Endothelial cell of umbilical vein (primary cell): ENCODE measurements at regions not wholly inside any gene's neighbourhood (a gene's known extent, or its start where the extent isn't known, plus 50 kb on each side); places are given as distances from the start of the nearest gene placed in this dataset.

Source experiments
- BruUV-seq: library from RNA; stranded (reverse); fragments of 400-500 nt; replicated peaks from 2 replicates; lab custom pipeline; 2021; lab: Mats Ljungman, UMichigan
- CTCF ChIA-PET: fragments of 300-600, 350-600 bp; sonication (Branson Sonifier 250); formaldehyde crosslinking; loops from one replicate; lab custom pipeline; 2021; ENCODE audit warnings: antibody characterized with exemption, inconsistent platforms; lab: Charles Lee
- POLR2A ChIA-PET: fragments of 300-600, 350-600 bp; sonication (Branson Sonifier 250); formaldehyde crosslinking; loops from one replicate; lab custom pipeline; 2021; ENCODE audit warnings: antibody characterized with exemption, inconsistent platforms; lab: Charles Lee
- DNase-seq: peaks from one replicate; pipeline ENCODE4 v3.0.0-alpha.2; 2011; ENCODE audit warnings: low read depth, low spot score
- FAIRE-seq: peaks from 2 replicates; lab custom pipeline; 2011; peaks lifted over from hg19 to GRCh38; lab: Jason Lieb, UNC
- H2AFZ ChIP-seq: 2 replicates; pipeline ENCODE4 v1.6.0; 2012; ENCODE audit warnings: low read depth, low read length, control low read depth, inconsistent platforms
- H3K27ac ChIP-seq: 2 replicates; pipeline ENCODE4 v1.5.1; 2011; ENCODE audit warnings: low read depth, mild to moderate bottlenecking, control low read depth, low read length, moderate library complexity; ENCODE audit not compliant: insufficient read depth
- H3K27me3 ChIP-seq, 2 experiments: 2 replicates each; pipeline versions ENCODE4 v1.6.0 to v1.6.1; 2011; ENCODE audit warnings: low read length in 2 of 2, mixed read lengths in 1 of 2; ENCODE audit not compliant: control insufficient read depth in 2 of 2, insufficient read depth in 2 of 2
- H3K36me3 ChIP-seq, 2 experiments: 2 replicates in 1 of 2; 3 replicates in 1 of 2; pipeline ENCODE4 v1.5.1; 2011; ENCODE audit warnings: low read length in 2 of 2, mild to moderate bottlenecking in 1 of 2, moderate library complexity in 1 of 2; ENCODE audit not compliant: control insufficient read depth in 2 of 2, insufficient read depth in 2 of 2; ENCODE audit errors: extremely low read depth in 1 of 2
- H3K4me1 ChIP-seq: 3 replicates; pipeline ENCODE4 v1.5.1; 2011; ENCODE audit warnings: mild to moderate bottlenecking, low read length; ENCODE audit not compliant: control insufficient read depth, insufficient read depth; ENCODE audit errors: extremely low read depth
- H3K4me2 ChIP-seq: 2 replicates; pipeline ENCODE4 v1.6.1; 2011; ENCODE audit warnings: low read length, control low read depth, mixed read lengths; ENCODE audit not compliant: insufficient read depth
- H3K4me3 ChIP-seq, 3 experiments: fragments of 200-600 bp in 1 of 3; sonication (generic), shearing (Covaris generic) in 1 of 3; replicated peaks in 1 of 3; 2 replicates each; pipeline ENCODE4 v1.5.1; 2011 to 2016; ENCODE audit warnings: control low read depth in 3 of 3, low read length in 3 of 3, mild to moderate bottlenecking in 2 of 3, inconsistent platforms in 1 of 3, low read depth in 1 of 3, moderate library complexity in 1 of 3; ENCODE audit not compliant: insufficient read depth in 1 of 3
- H3K79me2 ChIP-seq: 2 replicates; pipeline ENCODE4 v1.6.0; 2012; ENCODE audit warnings: low read length, inconsistent platforms; ENCODE audit not compliant: control insufficient read depth, insufficient read depth
- H3K9ac ChIP-seq: replicated peaks from 2 replicates; pipeline ENCODE3; 2011; ENCODE audit warnings: low read length, control low read depth; ENCODE audit not compliant: insufficient read depth; ENCODE audit errors: extremely low read depth
- H3K9me1 ChIP-seq: replicated peaks from 3 replicates; pipeline ENCODE4 v1.6.0; 2011; ENCODE audit warnings: mild to moderate bottlenecking, low read length; ENCODE audit not compliant: control insufficient read depth, insufficient read depth; ENCODE audit errors: extremely low read depth
- H3K9me3 ChIP-seq: replicated peaks from 2 replicates; pipeline ENCODE4 v1.5.1; 2012; ENCODE audit warnings: low read length, inconsistent platforms; ENCODE audit not compliant: control insufficient read depth, insufficient read depth
- H4K20me1 ChIP-seq: replicated peaks from 2 replicates; pipeline ENCODE3; 2011; ENCODE audit warnings: mild to moderate bottlenecking, low read length; ENCODE audit not compliant: control insufficient read depth, insufficient read depth; ENCODE audit errors: extremely low read depth
- EZH2 ChIP-seq: IDR thresholded peaks from 2 replicates; pipeline ENCODE4 v1.6.1; 2012; ENCODE audit warnings: borderline replicate concordance, low read depth, mild to moderate bottlenecking, moderate library complexity, low read length, inconsistent platforms; ENCODE audit not compliant: severe bottlenecking
- FOS ChIP-seq: IDR thresholded peaks from 2 replicates; pipeline ENCODE4 v1.6.1; 2011; ENCODE audit warnings: mild to moderate bottlenecking, low read length, moderate library complexity, borderline replicate concordance; ENCODE audit not compliant: insufficient read depth
- GATA2 ChIP-seq: IDR thresholded peaks from 2 replicates; pipeline ENCODE4 v1.7.0; 2011; ENCODE audit warnings: low read depth, mild to moderate bottlenecking, moderate library complexity, mixed read lengths, low read length; ENCODE audit not compliant: insufficient read length, insufficient read depth
- JUN ChIP-seq: IDR thresholded peaks from 2 replicates; pipeline ENCODE4 v1.6.1; 2011; ENCODE audit warnings: borderline replicate concordance, low read depth; ENCODE audit not compliant: insufficient read length, insufficient read depth
- MYC ChIP-seq: IDR thresholded peaks from one replicate; pipeline ENCODE4 v1.6.1; 2011; ENCODE audit warnings: mild to moderate bottlenecking, low read depth, low read length
- POLR2A ChIP-seq: IDR thresholded peaks from 2 replicates; pipeline ENCODE4 v1.6.1; 2012; ENCODE audit warnings: low read depth, mild to moderate bottlenecking, control low read depth, low read length
- POLR2AphosphoS5 ChIP-seq: IDR thresholded peaks from 2 replicates; pipeline ENCODE4 v1.6.1; 2012; ENCODE audit warnings: low read depth, mild to moderate bottlenecking, control low read depth, low read length, moderate library complexity; ENCODE audit not compliant: insufficient read depth
- dilution Hi-C: fragments of 300-500 bp; cut with MboI; formaldehyde crosslinking; loops from one replicate; pipeline ENCODE4 v1.15.0; 2019; ENCODE audit warnings: low sequenced_read_pairs; ENCODE audit not compliant: extremely low pct_ligation_motif_present
- intact Hi-C: fragments of 100-400 bp; cut with micrococcal nuclease; formaldehyde crosslinking; loops from one replicate; pipeline ENCODE4 v1.10.0; 2022
- TF ChIP-seq, protein P1 (sequence below), 2 donors: IDR thresholded peaks; 1 replicate in 1 of 2; 2 replicates in 1 of 2; pipeline ENCODE4 v1.5.1; 2011; ENCODE audit warnings: low read length in 2 of 2, mild to moderate bottlenecking in 2 of 2, moderate library complexity in 2 of 2, control low read depth in 1 of 2, inconsistent platforms in 1 of 2, low read depth in 1 of 2; ENCODE audit not compliant: insufficient read depth in 1 of 2; ENCODE audit errors: extremely low read depth in 1 of 2
- TF ChIP-seq, protein P2 (sequence below): IDR thresholded peaks from 2 replicates; pipeline ENCODE4 v1.6.1; 2011; ENCODE audit not compliant: insufficient read depth, insufficient read length

- Histone ChIP-seq H3K27me3 (no peaks in the 10 kb centered on the region), H3K9me3 (no peaks in the 10 kb centered on the region), H4K20me1 (no peaks in the 10 kb centered on the region), H3K9me1 (no peaks in the 10 kb centered on the region), H3K36me3 (no peaks in the 10 kb centered on the region), H3K27ac (no peak overlapping the region), H3K79me2 (no peaks in the 10 kb centered on the region), H3K4me2 (no peak overlapping the region), H2AFZ (no peak overlapping the region), H3K4me1 (no peaks in the 10 kb centered on the region), H3K9ac (no peak overlapping the region), H3K4me3 (no peak overlapping the region)
- ChIA-PET POLR2A (no interaction called here), CTCF (no interaction called here)
- FAIRE-seq (no peak), DNase-seq (no peak)
- intact Hi-C loops (no loop called here), dilution Hi-C loops (no loop called here)
- no peak for TF ChIP-seq EZH2
- TF ChIP-seq MYC = no peak
- TF ChIP-seq FOS = no peak
- TF ChIP-seq GATA2 = no peak
- TF ChIP-seq, protein P1, sequence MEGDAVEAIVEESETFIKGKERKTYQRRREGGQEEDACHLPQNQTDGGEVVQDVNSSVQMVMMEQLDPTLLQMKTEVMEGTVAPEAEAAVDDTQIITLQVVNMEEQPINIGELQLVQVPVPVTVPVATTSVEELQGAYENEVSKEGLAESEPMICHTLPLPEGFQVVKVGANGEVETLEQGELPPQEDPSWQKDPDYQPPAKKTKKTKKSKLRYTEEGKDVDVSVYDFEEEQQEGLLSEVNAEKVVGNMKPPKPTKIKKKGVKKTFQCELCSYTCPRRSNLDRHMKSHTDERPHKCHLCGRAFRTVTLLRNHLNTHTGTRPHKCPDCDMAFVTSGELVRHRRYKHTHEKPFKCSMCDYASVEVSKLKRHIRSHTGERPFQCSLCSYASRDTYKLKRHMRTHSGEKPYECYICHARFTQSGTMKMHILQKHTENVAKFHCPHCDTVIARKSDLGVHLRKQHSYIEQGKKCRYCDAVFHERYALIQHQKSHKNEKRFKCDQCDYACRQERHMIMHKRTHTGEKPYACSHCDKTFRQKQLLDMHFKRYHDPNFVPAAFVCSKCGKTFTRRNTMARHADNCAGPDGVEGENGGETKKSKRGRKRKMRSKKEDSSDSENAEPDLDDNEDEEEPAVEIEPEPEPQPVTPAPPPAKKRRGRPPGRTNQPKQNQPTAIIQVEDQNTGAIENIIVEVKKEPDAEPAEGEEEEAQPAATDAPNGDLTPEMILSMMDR (IDR thresholded peaks at IDR 0.05; ENCODE audit: extremely low read depth in 1 of 2, insufficient read depth in 1 of 2, low read depth in 1 of 2, low read length in 2 of 2) = no peak
- TF ChIP-seq POLR2A = no peak
- TF ChIP-seq, protein P2, sequence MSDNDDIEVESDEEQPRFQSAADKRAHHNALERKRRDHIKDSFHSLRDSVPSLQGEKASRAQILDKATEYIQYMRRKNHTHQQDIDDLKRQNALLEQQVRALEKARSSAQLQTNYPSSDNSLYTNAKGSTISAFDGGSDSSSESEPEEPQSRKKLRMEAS = no peak
- no TSS peak for BruUV-seq
These were observed 561.2 kb upstream of the ALCAM start for GRCh38 chr3:104805508-104805907.

DNA sequence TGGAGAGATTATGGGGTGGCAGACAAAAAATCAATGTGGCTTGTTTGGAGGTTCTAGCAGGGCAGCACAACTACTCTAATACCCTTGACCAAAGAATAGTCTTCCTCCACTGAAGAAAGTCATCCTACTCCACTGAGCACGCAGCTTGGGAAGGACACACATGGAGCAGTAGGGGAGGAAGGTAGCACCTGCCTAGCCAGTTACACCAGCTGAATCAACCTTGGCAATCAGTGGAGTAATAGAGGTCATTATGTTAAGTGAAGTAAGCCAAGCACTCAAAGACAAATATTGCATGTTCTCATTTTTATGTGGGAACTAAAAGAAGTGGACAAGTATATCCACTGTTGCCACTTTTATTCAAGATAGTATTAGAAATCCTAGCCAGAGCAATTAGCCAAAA lies 555.8 kb upstream of the ALCAM start:
- H3K4me2 ChIP-seq = no peak overlapping the region
- no peaks in the 10 kb centered on the region for H3K36me3 ChIP-seq
- POLR2A ChIA-PET = no interaction called here
- no peaks in the 10 kb centered on the region for H3K9me3 ChIP-seq
- no peaks in the 10 kb centered on the region for H3K79me2 ChIP-seq
- H4K20me1 ChIP-seq = no peaks in the 10 kb centered on the region
- FAIRE-seq (no peak), DNase-seq (no peak)
- H2AFZ ChIP-seq = no peak overlapping the region
- no peak overlapping the region for H3K4me3 ChIP-seq
- CTCF ChIA-PET = no interaction called here
- no peak overlapping the region for H3K9ac ChIP-seq
- intact Hi-C loops = no loop called here
- no peaks in the 10 kb centered on the region for H3K9me1 ChIP-seq
- no peak overlapping the region for H3K27ac ChIP-seq
- dilution Hi-C loops = no loop called here
- H3K27me3 ChIP-seq = no peaks in the 10 kb centered on the region
- H3K4me1 ChIP-seq = no peaks in the 10 kb centered on the region
- BruUV-seq = no TSS peak
- TF ChIP-seq, protein P1 (IDR thresholded peaks at IDR 0.05; ENCODE audit: extremely low read depth in 1 of 2, insufficient read depth in 1 of 2, low read depth in 1 of 2, low read length in 2 of 2) = no peak
- no peak for TF ChIP-seq POLR2A
- no peak for TF ChIP-seq FOS
- no peak for TF ChIP-seq MYC
- no peak for TF ChIP-seq GATA2
- no peak for TF ChIP-seq POLR2AphosphoS5
- no peak for TF ChIP-seq EZH2
- no peak for TF ChIP-seq JUN
- TF ChIP-seq, protein P2 = no peak
